SK-N-SH (cell line): ENCODE measurements at regions not wholly inside any gene's neighbourhood (a gene's known extent, or its start where the extent isn't known, plus 50 kb on each side); places are given as distances from the start of the nearest gene placed in this dataset.

Experiments used
- CTCF ChIA-PET: fragments of 300-600, 350-600 bp; formaldehyde crosslinking; extraction: SDS; loops from one replicate; lab custom pipeline; 2021; lab: Yijun Ruan, JAX
- POLR2A ChIA-PET: fragments of 350-600 bp; sonication (Branson Sonifier 250); formaldehyde crosslinking; extraction: SDS; loops from one replicate; lab custom pipeline; 2020; ENCODE audit warnings: antibody characterized with exemption, inconsistent platforms; lab: Yijun Ruan, JAX
- DNase-seq: peaks from one replicate; pipeline ENCODE4 v3.0.0; 2012
- H2AFZ ChIP-seq: fragments of 200-600 bp; sonication (generic); 2 replicates; pipeline ENCODE4 v1.8.1; 2016; ENCODE audit warnings: antibody characterized with exemption, mild to moderate bottlenecking, low read depth
- H3F3A ChIP-seq: fragments of 200-600 bp; sonication (generic); replicated peaks from 2 replicates; pipeline ENCODE3; 2016; ENCODE audit warnings: antibody characterized with exemption, mild to moderate bottlenecking; ENCODE audit not compliant: insufficient read depth
- H3K27ac ChIP-seq, 2 experiments: fragments of 200-500 bp in 1 of 2; fragments of 200-600 bp in 1 of 2; sonication (Bioruptor generic) in 1 of 2; sonication (generic), shearing (Covaris generic) in 1 of 2; 2 replicates each; pipeline versions ENCODE4 v1.5.1 to v1.6.1; 2014 to 2016; ENCODE audit warnings: low read depth in 2 of 2, inconsistent platforms in 1 of 2, low read length in 1 of 2, mild to moderate bottlenecking in 1 of 2, mixed read lengths in 1 of 2
- H3K27me3 ChIP-seq: fragments of 200-600 bp; sonication (generic), shearing (Covaris generic); 2 replicates; pipeline ENCODE4 v1.6.1; 2016; ENCODE audit warnings: mixed run types; ENCODE audit not compliant: insufficient read depth
- H3K36me3 ChIP-seq, 2 experiments: fragments of 200-500 bp in 1 of 2; fragments of 200-600 bp in 1 of 2; sonication (Bioruptor generic) in 1 of 2; sonication (generic) in 1 of 2; replicated peaks in 1 of 2; 2 replicates each; pipeline versions ENCODE3 to v1.5.1; 2014 to 2016; ENCODE audit warnings: low read length in 1 of 2, mild to moderate bottlenecking in 1 of 2; ENCODE audit not compliant: insufficient read depth in 2 of 2, control insufficient read depth in 1 of 2
- H3K4me1 ChIP-seq, 2 experiments: fragments of 200-500 bp in 1 of 2; fragments of 200-600 bp in 1 of 2; sonication (Bioruptor generic) in 1 of 2; sonication (generic), shearing (Covaris generic) in 1 of 2; 2 replicates each; pipeline versions ENCODE4 v1.5.1 to v1.6.1; 2014 to 2016; ENCODE audit warnings: low read depth in 1 of 2, low read length in 1 of 2, mixed run types in 1 of 2; ENCODE audit not compliant: insufficient read depth in 2 of 2, control insufficient read depth in 1 of 2
- H3K4me2 ChIP-seq: fragments of 200-600 bp; sonication (generic), shearing (Covaris generic); 2 replicates; pipeline ENCODE4 v1.6.1; 2017; ENCODE audit warnings: mixed run types
- H3K4me3 ChIP-seq, 2 experiments: fragments of 200-500 bp in 1 of 2; fragments of 200-600 bp in 1 of 2; sonication (Bioruptor generic) in 1 of 2; sonication (generic), shearing (Covaris generic) in 1 of 2; 2 replicates each; pipeline versions ENCODE4 v1.5.1 to v1.8.1; 2014 to 2016; ENCODE audit warnings: low read depth in 2 of 2, inconsistent platforms in 1 of 2, low read length in 1 of 2, mild to moderate bottlenecking in 1 of 2, mixed read lengths in 1 of 2, moderate library complexity in 1 of 2
- H3K79me2 ChIP-seq: fragments of 200-600 bp; sonication (generic); 2 replicates; pipeline ENCODE4 v1.8.1; 2017; ENCODE audit warnings: mild to moderate bottlenecking; ENCODE audit not compliant: insufficient read depth
- H3K9ac ChIP-seq: fragments of 200-600 bp; sonication (generic); 2 replicates; pipeline ENCODE4 v1.6.1; 2017; ENCODE audit warnings: mixed run types
- H3K9me2 ChIP-seq: fragments of 200-600 bp; sonication (generic); 2 replicates; pipeline ENCODE4 v1.6.1; 2017; ENCODE audit warnings: mixed run types
- H3K9me3 ChIP-seq: fragments of 200-600 bp; sonication (generic); 2 replicates; pipeline ENCODE4 v1.6.1; 2017; ENCODE audit warnings: mixed run types, mild to moderate bottlenecking, moderate library complexity
- H4K20me1 ChIP-seq: fragments of 200-600 bp; sonication (generic); 2 replicates; pipeline ENCODE4 v1.6.1; 2017; ENCODE audit warnings: mild to moderate bottlenecking, mixed run types; ENCODE audit not compliant: insufficient read depth
- CHD2 ChIP-seq: fragments of 150-350 bp; IDR thresholded peaks from 2 replicates; pipeline ENCODE4 v1.6.1; 2018; ENCODE audit warnings: low read length; ENCODE audit not compliant: partially characterized antibody
- ELF1 ChIP-seq: IDR thresholded peaks from 2 replicates; pipeline ENCODE4 v1.4.0; 2012
- EZH2phosphoT487 ChIP-seq: fragments of 200-600 bp; sonication (generic); IDR thresholded peaks from 2 replicates; pipeline ENCODE4 v1.6.1; 2017; ENCODE audit warnings: low read depth, mixed run types, mild to moderate bottlenecking, antibody characterized with exemption, moderate library complexity, borderline replicate concordance
- FOSL2 ChIP-seq: IDR thresholded peaks from 2 replicates; pipeline ENCODE4 v1.4.0; 2012; ENCODE audit warnings: low read depth, mild to moderate bottlenecking, moderate library complexity, borderline replicate concordance
- FOXJ3 ChIP-seq: sonication (generic); formaldehyde crosslinking; IDR thresholded peaks from 2 replicates; pipeline ENCODE4 v1.5.1; 2020; ENCODE audit warnings: mild to moderate bottlenecking, missing genetic modification reagents
- GATA2 ChIP-seq: sonication (generic); formaldehyde crosslinking; IDR thresholded peaks from 2 replicates; pipeline ENCODE4 v1.5.0; 2020; ENCODE audit warnings: mild to moderate bottlenecking, missing genetic modification reagents
- JUND ChIP-seq: IDR thresholded peaks from 2 replicates; pipeline ENCODE4 v1.4.0; 2012
- MEF2A ChIP-seq: IDR thresholded peaks from 2 replicates; pipeline ENCODE4 v1.4.0; 2012; ENCODE audit warnings: low read depth, borderline replicate concordance
- NFIC ChIP-seq: IDR thresholded peaks from 2 replicates; pipeline ENCODE4 v1.4.0; 2012; ENCODE audit warnings: borderline replicate concordance
- RAD21 ChIP-seq: IDR thresholded peaks from 2 replicates; pipeline ENCODE4 v1.6.1; 2012; ENCODE audit warnings: mild to moderate bottlenecking, low read length
- RCOR1 ChIP-seq: fragments of 150-350 bp; IDR thresholded peaks from 2 replicates; pipeline ENCODE4 v1.6.1; 2017; ENCODE audit warnings: antibody characterized with exemption, low read length
- RFX5 ChIP-seq: IDR thresholded peaks from 2 replicates; pipeline ENCODE4 v1.6.1; 2012; ENCODE audit warnings: mild to moderate bottlenecking, improper control_type of control experiment, low read length
- RXRA ChIP-seq: IDR thresholded peaks from 2 replicates; pipeline ENCODE4 v1.4.0; 2012; ENCODE audit warnings: low read depth, mild to moderate bottlenecking, borderline replicate concordance
- TAF1 ChIP-seq: IDR thresholded peaks from 2 replicates; pipeline ENCODE4 v1.6.1; 2012; ENCODE audit warnings: low read depth, mild to moderate bottlenecking, low read length, moderate library complexity, borderline replicate concordance
- TCF12 ChIP-seq: IDR thresholded peaks from 2 replicates; pipeline ENCODE4 v1.4.0; 2012
- WGBS: methylation state at CpG from one replicate; pipeline ENCODE4 v1.1.6; 2017; ENCODE audit warnings: low lambda C conversion rate; 5-methylcytosine and 5-hydroxymethylcytosine counted together
- TF ChIP-seq, protein P1 (sequence below): fragments of 150-350 bp; IDR thresholded peaks from 2 replicates; pipeline ENCODE4 v1.6.1; 2016; ENCODE audit warnings: mild to moderate bottlenecking, low read depth, low read length
- TF ChIP-seq, protein P2 (sequence below): IDR thresholded peaks from 2 replicates; pipeline ENCODE4 v1.4.0; 2012; ENCODE audit warnings: low read depth

DNA sequence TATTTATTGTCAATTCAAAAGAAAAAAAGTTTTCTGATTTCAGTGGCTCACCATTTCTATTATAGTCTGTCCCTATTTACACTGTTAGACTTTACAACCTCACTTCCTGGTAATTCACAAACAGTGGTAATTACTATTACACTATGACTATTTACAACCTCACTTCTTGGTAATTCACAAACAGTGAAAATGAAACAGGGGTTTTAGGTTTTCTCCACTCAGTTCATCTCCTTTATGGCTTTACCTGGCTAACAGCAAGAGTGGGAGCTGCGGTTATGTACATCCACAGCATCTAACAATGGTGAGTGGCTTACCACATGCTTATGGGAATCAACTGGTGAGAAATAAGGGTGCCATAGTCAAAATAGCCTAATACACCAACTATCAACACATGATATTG is 166.4 kb downstream of the CASP12 start:
- CTCF ChIA-PET = no interaction called here
- 75% methylated on average over 1 of the region's 1 CpG for WGBS
- H3F3A ChIP-seq = no peaks in the 10 kb centered on the region

DNA sequence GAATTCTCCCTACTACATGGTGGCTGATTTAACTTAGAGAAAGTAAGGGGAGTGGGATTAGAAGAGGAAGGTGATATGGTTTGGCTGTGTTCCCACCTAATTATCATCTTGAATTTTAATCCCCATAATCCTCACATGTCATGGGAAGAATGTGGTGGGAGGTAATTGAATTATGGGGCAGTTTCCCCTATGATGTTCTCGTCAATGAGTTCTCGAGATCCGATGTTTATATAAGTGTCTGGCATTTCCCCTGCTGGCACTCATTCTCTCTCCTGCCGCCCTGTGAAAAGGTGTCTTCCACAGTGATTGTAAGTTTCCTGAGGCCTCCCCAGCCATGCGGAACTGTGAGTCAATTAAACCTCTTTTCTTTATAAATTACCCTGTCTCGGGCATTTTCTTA is 169.3 kb downstream of the CASP12 start:
- H3K9me3 ChIP-seq = no peaks in the 10 kb centered on the region
- CTCF ChIA-PET = no interaction called here
- POLR2A ChIA-PET = no interaction called here
- no peak overlapping the region for H3K9ac ChIP-seq
- no peak overlapping the region for H2AFZ ChIP-seq
- H3K9me2 ChIP-seq = no peaks in the 10 kb centered on the region
- no peaks in the 10 kb centered on the region for H4K20me1 ChIP-seq
- no peaks in the 10 kb centered on the region for H3K36me3 ChIP-seq
- 92% methylated on average over 6 of the region's 6 CpGs for WGBS
- no peak for DNase-seq
- no peak overlapping the region for H3K4me3 ChIP-seq
- no peaks in the 10 kb centered on the region for H3F3A ChIP-seq
- H3K4me2 ChIP-seq = no peak overlapping the region
- H3K79me2 ChIP-seq = no peaks in the 10 kb centered on the region
- no peak overlapping the region for H3K27ac ChIP-seq
- H3K27me3 ChIP-seq = no peaks in the 10 kb centered on the region
- H3K4me1 ChIP-seq = peaks cover 0 to 8% of the 10 kb centered on the region in 2 experiments; a peak in 2 of 4 replicates
- TF ChIP-seq FOXJ3 (CRISPR knock-in tag) = no peak
- TF ChIP-seq, protein P1, sequence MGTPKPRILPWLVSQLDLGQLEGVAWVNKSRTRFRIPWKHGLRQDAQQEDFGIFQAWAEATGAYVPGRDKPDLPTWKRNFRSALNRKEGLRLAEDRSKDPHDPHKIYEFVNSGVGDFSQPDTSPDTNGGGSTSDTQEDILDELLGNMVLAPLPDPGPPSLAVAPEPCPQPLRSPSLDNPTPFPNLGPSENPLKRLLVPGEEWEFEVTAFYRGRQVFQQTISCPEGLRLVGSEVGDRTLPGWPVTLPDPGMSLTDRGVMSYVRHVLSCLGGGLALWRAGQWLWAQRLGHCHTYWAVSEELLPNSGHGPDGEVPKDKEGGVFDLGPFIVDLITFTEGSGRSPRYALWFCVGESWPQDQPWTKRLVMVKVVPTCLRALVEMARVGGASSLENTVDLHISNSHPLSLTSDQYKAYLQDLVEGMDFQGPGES = no peak

More for the DNA sequence above, 166.4 kb downstream of the CASP12 start:
- H4K20me1 ChIP-seq = no peaks in the 10 kb centered on the region
- no peak overlapping the region for H3K4me2 ChIP-seq
- no peaks in the 10 kb centered on the region for H3K36me3 ChIP-seq
- H3K4me1 ChIP-seq = no peaks in the 10 kb centered on the region
- H2AFZ ChIP-seq = no peak overlapping the region
- POLR2A ChIA-PET = no interaction called here
- no peaks in the 10 kb centered on the region for H3K27me3 ChIP-seq
- TF ChIP-seq FOSL2 = no peak
- no peak for TF ChIP-seq EZH2phosphoT487
- no peak for TF ChIP-seq RCOR1
- no peak for TF ChIP-seq MEF2A
- TF ChIP-seq ELF1 = no peak
- no peak for TF ChIP-seq NFIC
- TF ChIP-seq FOXJ3 (CRISPR knock-in tag) = no peak
- TF ChIP-seq CHD2 = no peak
- no peak for TF ChIP-seq TAF1
- no peak for TF ChIP-seq JUND
- no peak for TF ChIP-seq RFX5
- TF ChIP-seq RXRA = no peak
- no peaks in the 10 kb centered on the region for H3K9me2 ChIP-seq
- H3K9me3 ChIP-seq = no peaks in the 10 kb centered on the region
- H3K79me2 ChIP-seq = no peaks in the 10 kb centered on the region
- H3K9ac ChIP-seq = no peak overlapping the region
- no peak overlapping the region for H3K4me3 ChIP-seq
- DNase-seq = no peak
- H3K27ac ChIP-seq = no peak overlapping the region

DNA sequence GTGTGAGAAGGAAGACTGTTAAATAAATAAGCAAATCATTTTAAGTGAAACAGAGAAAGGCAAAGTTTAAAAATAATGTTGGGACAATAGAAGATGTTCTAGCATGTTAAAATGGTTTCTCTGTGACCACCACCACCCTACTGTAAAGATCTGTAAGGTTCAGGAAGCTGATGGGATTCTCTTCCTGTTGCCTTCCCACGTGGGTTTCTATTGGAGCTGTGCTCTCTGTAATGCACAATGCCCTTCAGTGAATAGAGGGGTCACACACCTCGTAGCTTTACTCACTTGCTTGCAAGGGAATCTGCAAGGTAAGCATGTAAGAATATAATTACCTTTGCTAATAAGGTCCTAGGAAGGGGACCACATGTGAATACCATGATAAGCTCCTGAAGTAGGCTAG is 170.5 kb downstream of the CASP12 start:
- Histone ChIP-seq H3K9me3 (no peaks in the 10 kb centered on the region), H3K9me2 (no peaks in the 10 kb centered on the region), H4K20me1 (no peaks in the 10 kb centered on the region), H3F3A (no peaks in the 10 kb centered on the region), H3K4me3 (no peak overlapping the region), H3K27me3 (no peaks in the 10 kb centered on the region), H3K79me2 (no peaks in the 10 kb centered on the region), H3K4me1 (peaks cover 0 to 8% of the 10 kb centered on the region in 2 experiments; a peak in 2 of 4 replicates), H2AFZ (no peak overlapping the region), H3K9ac (no peak overlapping the region), H3K36me3 (peaks cover 0 to 4% of the 10 kb centered on the region in 2 experiments), H3K4me2 (no peak overlapping the region), H3K27ac (no peak overlapping the region)
- TF ChIP-seq RAD21 = no peak
- TF ChIP-seq RXRA = no peak
- no peak for TF ChIP-seq TCF12
- TF ChIP-seq CHD2 = no peak
- no peak for TF ChIP-seq GATA2
- TF ChIP-seq, protein P2, sequence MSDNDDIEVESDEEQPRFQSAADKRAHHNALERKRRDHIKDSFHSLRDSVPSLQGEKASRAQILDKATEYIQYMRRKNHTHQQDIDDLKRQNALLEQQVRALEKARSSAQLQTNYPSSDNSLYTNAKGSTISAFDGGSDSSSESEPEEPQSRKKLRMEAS = no peak
- CTCF ChIA-PET = interaction anchor here (0.9 kb wide), 1 partner anchor 15 kb away, joined by 4 read pairs; no protein-coding TSS in a partner anchor
- POLR2A ChIA-PET = no interaction called here
- DNase-seq = no peak
- 22% methylated on average over 2 of the region's 2 CpGs for WGBS
